Spleen (tissue), 11 donors: ENCODE measurements at regions not wholly inside any gene's neighbourhood (a gene's known extent, or its start where the extent isn't known, plus 50 kb on each side); places are given as distances from the start of the nearest gene placed in this dataset.

Experiments used
- DNase-seq: peaks from one replicate; pipeline ENCODE4 v3.0.0-alpha.2; 2020
- H3K27ac ChIP-seq, 8 donors: fragments of 200-600 bp; sonication (generic) in 7 of 8; 1 replicate in 4 of 8; 2 replicates in 4 of 8; pipeline versions ENCODE4 v1.5.0 to v1.8.0; 2016 to 2021; ENCODE audit warnings: inconsistent platforms in 4 of 8, mild to moderate bottlenecking in 4 of 8, moderate library complexity in 1 of 8
- H3K27me3 ChIP-seq, 7 donors: fragments of 200-600 bp; sonication (generic) in 6 of 7; replicated peaks in 1 of 7; 1 replicate in 4 of 7; 2 replicates in 3 of 7; pipeline versions ENCODE4 v1.5.0 to v1.8.0; 2016 to 2021; ENCODE audit warnings: inconsistent platforms in 3 of 7, mild to moderate bottlenecking in 1 of 7
- H3K36me3 ChIP-seq, 6 donors: fragments of 200-600 bp; sonication (generic) in 5 of 6; 1 replicate in 4 of 6; 2 replicates in 2 of 6; pipeline versions ENCODE4 v1.5.0 to v1.8.0; 2016 to 2021; ENCODE audit warnings: inconsistent platforms in 2 of 6
- H3K4me1 ChIP-seq, 6 donors: fragments of 200-600 bp; sonication (generic) in 5 of 6; 1 replicate in 3 of 6; 2 replicates in 3 of 6; pipeline versions ENCODE4 v1.5.0 to v1.8.0; 2016 to 2021; ENCODE audit warnings: inconsistent platforms in 3 of 6
- H3K4me3 ChIP-seq, 8 donors: fragments of 200-600 bp; sonication (generic) in 7 of 8; 1 replicate in 4 of 8; 2 replicates in 4 of 8; pipeline versions ENCODE4 v1.5.0 to v1.8.0; 2016 to 2021; ENCODE audit warnings: inconsistent platforms in 4 of 8, mild to moderate bottlenecking in 4 of 8, moderate library complexity in 2 of 8
- H3K9me3 ChIP-seq, 8 donors: fragments of 200-600 bp; sonication (generic) in 7 of 8; 1 replicate in 4 of 8; 2 replicates in 4 of 8; pipeline versions ENCODE4 v1.5.0 to v1.8.0; 2016 to 2021; ENCODE audit warnings: inconsistent platforms in 4 of 8
- POLR2A ChIP-seq, 3 donors: fragments of 450-650 bp; IDR thresholded peaks; one replicate each; pipeline ENCODE4 v1.5.1; 2017; ENCODE audit warnings: antibody characterized with exemption in 3 of 3, mild to moderate bottlenecking in 1 of 3
- POLR2AphosphoS5 ChIP-seq, 3 donors: sonication (generic); formaldehyde crosslinking; IDR thresholded peaks; one replicate each; pipeline ENCODE4 v1.5.1; 2017; ENCODE audit warnings: antibody characterized with exemption in 3 of 3
- WGBS, 5 donors: extraction: QIAGEN DNeasy Blood & Tissue Kit in 3 of 5; methylation state at CpG; one replicate each; pipeline versions ENCODE4 v1.1.5 to v1.1.7; 2013 to 2018; 5-methylcytosine and 5-hydroxymethylcytosine counted together
- intact Hi-C: fragments of 100-400 bp; cut with DNase I; formaldehyde crosslinking; loops from one replicate; pipeline ENCODE4 v1.15.0; 2023; ENCODE audit warnings: low total_unique reads
- TF ChIP-seq, protein P1 (sequence below), 11 experiments: fragments of 200-600 bp in 7 of 11; fragments of 450-650 bp in 4 of 11; sonication (generic) in 4 of 11; IDR thresholded peaks in 8 of 11; conservative IDR thresholded peaks in 3 of 11; 1 replicate in 7 of 11; 2 replicates in 4 of 11; pipeline versions ENCODE4 v1.4.0 to v1.8.0; 2016 to 2021; ENCODE audit warnings: antibody characterized with exemption in 11 of 11, inconsistent platforms in 4 of 11, mild to moderate bottlenecking in 1 of 11
- donor health status: healthy with polysubstance abuse.
- donor health status: DM: no; HTN: no; CAD: no; lungs with moderate emphysema.
- donor health status: DM: no; HTN: no; CAD: no.
- donor health status: Bipolar disorder and iron deficiency.
- donor health status: healthy.
- donor health status: DM: no; HTN: no; CAD: no.
- donor health status: DM: yes; HTN: yes; CAD: no.

DNA sequence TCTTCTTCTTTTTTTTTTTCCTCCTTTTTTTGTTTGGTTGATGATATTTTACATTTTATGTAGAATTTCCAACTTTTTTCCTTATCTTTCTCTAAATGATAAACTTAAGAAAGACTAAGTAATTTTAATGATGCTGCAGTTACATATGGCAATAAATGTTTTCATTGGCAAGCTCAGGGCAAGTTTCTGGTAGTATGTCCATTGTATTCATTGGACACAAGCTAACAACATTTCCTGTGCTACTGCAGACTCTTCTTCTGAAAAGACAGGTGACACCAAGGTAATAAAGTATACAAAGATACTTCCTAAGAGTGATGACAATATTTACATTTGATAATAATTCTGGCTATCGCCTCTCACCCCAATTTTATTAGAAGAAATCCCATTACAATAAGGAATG, 219.2 kb upstream of the NFIA start:
- intact Hi-C loops, result no loop called here
- no peak for TF ChIP-seq POLR2AphosphoS5 (IDR thresholded peaks at IDR 0.05)
- TF ChIP-seq, protein P1, sequence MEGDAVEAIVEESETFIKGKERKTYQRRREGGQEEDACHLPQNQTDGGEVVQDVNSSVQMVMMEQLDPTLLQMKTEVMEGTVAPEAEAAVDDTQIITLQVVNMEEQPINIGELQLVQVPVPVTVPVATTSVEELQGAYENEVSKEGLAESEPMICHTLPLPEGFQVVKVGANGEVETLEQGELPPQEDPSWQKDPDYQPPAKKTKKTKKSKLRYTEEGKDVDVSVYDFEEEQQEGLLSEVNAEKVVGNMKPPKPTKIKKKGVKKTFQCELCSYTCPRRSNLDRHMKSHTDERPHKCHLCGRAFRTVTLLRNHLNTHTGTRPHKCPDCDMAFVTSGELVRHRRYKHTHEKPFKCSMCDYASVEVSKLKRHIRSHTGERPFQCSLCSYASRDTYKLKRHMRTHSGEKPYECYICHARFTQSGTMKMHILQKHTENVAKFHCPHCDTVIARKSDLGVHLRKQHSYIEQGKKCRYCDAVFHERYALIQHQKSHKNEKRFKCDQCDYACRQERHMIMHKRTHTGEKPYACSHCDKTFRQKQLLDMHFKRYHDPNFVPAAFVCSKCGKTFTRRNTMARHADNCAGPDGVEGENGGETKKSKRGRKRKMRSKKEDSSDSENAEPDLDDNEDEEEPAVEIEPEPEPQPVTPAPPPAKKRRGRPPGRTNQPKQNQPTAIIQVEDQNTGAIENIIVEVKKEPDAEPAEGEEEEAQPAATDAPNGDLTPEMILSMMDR (IDR thresholded peaks at IDR 0.05 in 8 of 11, conservative IDR thresholded peaks at IDR 0.05 in 3 of 11), result no peak
- no peak for TF ChIP-seq POLR2A (IDR thresholded peaks at IDR 0.05)
- Histone ChIP-seq H3K36me3 (no peaks in the 10 kb centered on the region), H3K27ac (no peak overlapping the region), H3K9me3 (no peaks in the 10 kb centered on the region), H3K4me3 (no peak overlapping the region), H3K27me3 (no peaks in the 10 kb centered on the region), H3K4me1 (peaks cover 0 to 12% (median 0%) of the 10 kb centered on the region in 6 donors)
- WGBS, 5 donors, result 91 to 98% (median 93%) methylated on average over 1 of the region's 1 CpG
- no peak for DNase-seq

- WGBS, 5 donors, result 64 to 78% (median 74%) methylated on average over 5 of the region's 5 CpGs
- intact Hi-C loops, result no loop called here
- H3K4me3 ChIP-seq, result no peak overlapping the region
- DNase-seq, result no peak
- peaks cover 0 to 10% (median 0%) of the 10 kb centered on the region in 6 donors for H3K4me1 ChIP-seq
- H3K9me3 ChIP-seq, result no peaks in the 10 kb centered on the region
- no peak overlapping the region for H3K27ac ChIP-seq
- no peaks in the 10 kb centered on the region for H3K27me3 ChIP-seq
- TF ChIP-seq POLR2AphosphoS5 (IDR thresholded peaks at IDR 0.05) (no peak), POLR2A (IDR thresholded peaks at IDR 0.05) (no peak)
- TF ChIP-seq, protein P1 (IDR thresholded peaks at IDR 0.05 in 8 of 11, conservative IDR thresholded peaks at IDR 0.05 in 3 of 11), result no peak
- no peaks in the 10 kb centered on the region for H3K36me3 ChIP-seq
These were observed 220.3 kb upstream of the NFIA start for GRCh38 chr1:60861961-60862567.

- WGBS, 5 donors, result 75 to 87% (median 81%) methylated on average over 2 of the region's 2 CpGs
- no peak for DNase-seq
- H3K9me3 ChIP-seq, result no peaks in the 10 kb centered on the region
- no peak overlapping the region for H3K4me3 ChIP-seq
- H3K36me3 ChIP-seq, result no peaks in the 10 kb centered on the region
- H3K27ac ChIP-seq, result no peak overlapping the region
- no peaks in the 10 kb centered on the region for H3K27me3 ChIP-seq
- TF ChIP-seq POLR2AphosphoS5 (IDR thresholded peaks at IDR 0.05) (no peak), POLR2A (IDR thresholded peaks at IDR 0.05) (no peak)
- TF ChIP-seq, protein P1 (IDR thresholded peaks at IDR 0.05 in 8 of 11, conservative IDR thresholded peaks at IDR 0.05 in 3 of 11), result no peak
- peaks cover 0 to 10% (median 0%) of the 10 kb centered on the region in 6 donors for H3K4me1 ChIP-seq
- intact Hi-C loops, result no loop called here
These were observed 223.2 kb upstream of the NFIA start for GRCh38 chr1:60859111-60859510.

DNA sequence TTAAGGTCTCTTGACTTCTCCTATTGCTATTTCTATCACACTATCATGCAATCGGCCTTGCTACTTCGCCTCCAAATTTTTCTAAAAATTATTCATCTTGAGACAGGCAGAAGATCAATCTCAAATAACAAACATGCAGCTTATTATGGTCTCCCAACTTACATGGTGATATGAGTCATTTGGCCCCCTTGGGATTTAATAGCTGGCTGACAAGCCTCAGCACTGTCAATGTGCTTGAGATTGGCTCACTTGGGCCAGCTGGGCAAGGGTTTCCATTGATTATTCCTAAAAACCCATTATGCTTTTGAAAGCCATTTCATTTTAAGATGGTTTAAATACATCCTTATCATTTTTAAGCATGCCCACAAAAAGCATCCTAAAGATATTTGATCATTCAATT, 224.5 kb upstream of the NFIA start:
- Histone ChIP-seq H3K4me1 (peaks cover 0 to 10% (median 0%) of the 10 kb centered on the region in 6 donors), H3K4me3 (no peak overlapping the region), H3K27ac (no peak overlapping the region), H3K27me3 (no peaks in the 10 kb centered on the region), H3K36me3 (no peaks in the 10 kb centered on the region), H3K9me3 (no peaks in the 10 kb centered on the region)
- intact Hi-C loops, result no loop called here
- no peak for DNase-seq
- WGBS, 5 donors, result 85 to 100% (median 94%) methylated on average over 2 of the region's 2 CpGs
- TF ChIP-seq, protein P1 (IDR thresholded peaks at IDR 0.05 in 8 of 11, conservative IDR thresholded peaks at IDR 0.05 in 3 of 11), result no peak
- TF ChIP-seq POLR2A (IDR thresholded peaks at IDR 0.05) (no peak), POLR2AphosphoS5 (IDR thresholded peaks at IDR 0.05) (no peak)
